Activated naive CD8-positive, alpha-beta T cell treated with anti-CD3 and anti-CD28 coated beads for 36 hours (primary cell): ENCODE measurements at regions not wholly inside any gene's neighbourhood (a gene's known extent, or its start where the extent isn't known, plus 50 kb on each side); places are given as distances from the start of the nearest gene placed in this dataset.
"Not testable (repeated sequence)": the region's sequence is repeated elsewhere in the genome, so short reads cannot be mapped to it uniquely, and the experiment has no call there.

Source experiments
- DNase-seq: peaks from one replicate; pipeline ENCODE4 v3.0.0; 2021
- H3K27ac Mint-ChIP-seq: one replicate; pipeline ENCODE4 v1.8.0; 2022; ENCODE audit warnings: mild to moderate bottlenecking, moderate library complexity, mixed read lengths
- H3K27me3 Mint-ChIP-seq: one replicate; pipeline ENCODE4 v1.8.0; 2022; ENCODE audit warnings: mild to moderate bottlenecking, mixed read lengths
- H3K36me3 Mint-ChIP-seq: one replicate; pipeline ENCODE4 v1.8.0; 2021; ENCODE audit warnings: mild to moderate bottlenecking, mixed read lengths
- H3K4me1 Mint-ChIP-seq: one replicate; pipeline ENCODE4 v1.8.0; 2021; ENCODE audit warnings: mixed read lengths
- H3K4me3 Mint-ChIP-seq: one replicate; pipeline ENCODE4 v1.8.0; 2022; ENCODE audit warnings: mild to moderate bottlenecking, moderate library complexity, mixed read lengths
- H3K9me3 Mint-ChIP-seq: one replicate; pipeline ENCODE4 v1.8.0; 2022; ENCODE audit warnings: mixed read lengths

- peaks cover 20% of the 10 kb centered on the region for H3K27me3 Mint-ChIP-seq
- peaks cover 3% of the 10 kb centered on the region for H3K4me1 Mint-ChIP-seq
- H3K9me3 Mint-ChIP-seq: no peaks in the 10 kb centered on the region
- no peak for DNase-seq
- H3K36me3 Mint-ChIP-seq: no peaks in the 10 kb centered on the region
- H3K27ac Mint-ChIP-seq: no peak overlapping the region
- no peak overlapping the region for H3K4me3 Mint-ChIP-seq
These were observed 115.5 kb downstream of the VEGFA start for GRCh38 chr6:43885399-43886066.

- no peaks in the 10 kb centered on the region for H3K9me3 Mint-ChIP-seq
- H3K36me3 Mint-ChIP-seq: no peaks in the 10 kb centered on the region
- DNase-seq: no peak
- no peaks in the 10 kb centered on the region for H3K4me1 Mint-ChIP-seq
- H3K27me3 Mint-ChIP-seq: peaks cover 12% of the 10 kb centered on the region
- H3K27ac Mint-ChIP-seq: no peak overlapping the region
- no peak overlapping the region for H3K4me3 Mint-ChIP-seq
These were observed 114.6 kb downstream of the VEGFA start for GRCh38 chr6:43884652-43885022.

- Mint-ChIP-seq H3K4me3 (no peak overlapping the region), H3K27me3 (peaks cover 6% of the 10 kb centered on the region), H3K36me3 (no peaks in the 10 kb centered on the region), H3K9me3 (no peaks in the 10 kb centered on the region), H3K4me1 (no peaks in the 10 kb centered on the region), H3K27ac (no peak overlapping the region)
- no peak for DNase-seq
These were observed 114.0 kb downstream of the VEGFA start for GRCh38 chr6:43883847-43884651.

GRCh38 chr6:43882690-43883448 is 112.9 kb downstream of the VEGFA start:
- not testable (repeated sequence) for H3K9me3 Mint-ChIP-seq, H3K4me3 Mint-ChIP-seq, H3K27ac Mint-ChIP-seq, DNase-seq, H3K4me1 Mint-ChIP-seq, H3K36me3 Mint-ChIP-seq, H3K27me3 Mint-ChIP-seq

- Mint-ChIP-seq H3K9me3 (no peaks in the 10 kb centered on the region), H3K36me3 (no peaks in the 10 kb centered on the region), H3K27ac (no peak overlapping the region), H3K4me3 (no peak overlapping the region), H3K4me1 (no peaks in the 10 kb centered on the region), H3K27me3 (no peaks in the 10 kb centered on the region)
- no peak for DNase-seq
These were observed 110.5 kb downstream of the VEGFA start for GRCh38 chr6:43880236-43881137.

GRCh38 chr6:43879722-43880121 is 109.7 kb downstream of the VEGFA start:
- no peaks in the 10 kb centered on the region for H3K36me3 Mint-ChIP-seq
- H3K9me3 Mint-ChIP-seq: no peaks in the 10 kb centered on the region
- H3K27ac Mint-ChIP-seq: no peak overlapping the region
- H3K4me1 Mint-ChIP-seq: no peaks in the 10 kb centered on the region
- no peak for DNase-seq
- no peaks in the 10 kb centered on the region for H3K27me3 Mint-ChIP-seq
- H3K4me3 Mint-ChIP-seq: no peak overlapping the region

- H3K27ac Mint-ChIP-seq: no peak overlapping the region
- no peaks in the 10 kb centered on the region for H3K27me3 Mint-ChIP-seq
- H3K4me3 Mint-ChIP-seq: no peak overlapping the region
- H3K4me1 Mint-ChIP-seq: no peaks in the 10 kb centered on the region
- H3K9me3 Mint-ChIP-seq: no peaks in the 10 kb centered on the region
- DNase-seq: no peak
- no peaks in the 10 kb centered on the region for H3K36me3 Mint-ChIP-seq
These were observed 108.9 kb downstream of the VEGFA start for GRCh38 chr6:43878823-43879495.

GRCh38 chr6:43878127-43878634 is 108.2 kb downstream of the VEGFA start:
- DNase-seq: no peak
- Mint-ChIP-seq H3K4me1 (no peaks in the 10 kb centered on the region), H3K27ac (no peak overlapping the region), H3K4me3 (no peak overlapping the region), H3K36me3 (no peaks in the 10 kb centered on the region), H3K27me3 (no peaks in the 10 kb centered on the region), H3K9me3 (no peaks in the 10 kb centered on the region)

- H3K36me3 Mint-ChIP-seq: no peaks in the 10 kb centered on the region
- H3K27ac Mint-ChIP-seq: no peak overlapping the region
- no peak for DNase-seq
- no peaks in the 10 kb centered on the region for H3K27me3 Mint-ChIP-seq
- no peaks in the 10 kb centered on the region for H3K9me3 Mint-ChIP-seq
- H3K4me3 Mint-ChIP-seq: no peak overlapping the region
- no peaks in the 10 kb centered on the region for H3K4me1 Mint-ChIP-seq
These were observed 107.6 kb downstream of the VEGFA start for GRCh38 chr6:43877463-43878126.

GRCh38 chr6:43877036-43877435 is 107.0 kb downstream of the VEGFA start:
- Mint-ChIP-seq H3K27ac (no peak overlapping the region), H3K9me3 (no peaks in the 10 kb centered on the region)

GRCh38 chr6:43876602-43877001 is 106.6 kb downstream of the VEGFA start:
- Mint-ChIP-seq H3K4me1 (no peaks in the 10 kb centered on the region), H3K4me3 (no peak overlapping the region), H3K36me3 (no peaks in the 10 kb centered on the region), H3K27ac (no peak overlapping the region), H3K9me3 (no peaks in the 10 kb centered on the region), H3K27me3 (no peaks in the 10 kb centered on the region)
- DNase-seq: no peak

More at GRCh38 chr6:43877036-43877435, 107.0 kb downstream of the VEGFA start:
- Mint-ChIP-seq H3K27me3 (no peaks in the 10 kb centered on the region), H3K4me1 (no peaks in the 10 kb centered on the region), H3K4me3 (no peak overlapping the region), H3K36me3 (no peaks in the 10 kb centered on the region)
- DNase-seq: no peak

GRCh38 chr6:43875849-43876572 is 106.0 kb downstream of the VEGFA start:
- Mint-ChIP-seq H3K36me3 (no peaks in the 10 kb centered on the region), H3K4me3 (no peak overlapping the region), H3K9me3 (no peaks in the 10 kb centered on the region), H3K27ac (no peak overlapping the region), H3K27me3 (no peaks in the 10 kb centered on the region), H3K4me1 (no peaks in the 10 kb centered on the region)
- no peak for DNase-seq
